ENCODE measurements at regions not wholly inside any gene's neighbourhood (a gene's known extent, or its start where the extent isn't known, plus 50 kb on each side); places are given as distances from the start of the nearest gene placed in this dataset.

DNA sequence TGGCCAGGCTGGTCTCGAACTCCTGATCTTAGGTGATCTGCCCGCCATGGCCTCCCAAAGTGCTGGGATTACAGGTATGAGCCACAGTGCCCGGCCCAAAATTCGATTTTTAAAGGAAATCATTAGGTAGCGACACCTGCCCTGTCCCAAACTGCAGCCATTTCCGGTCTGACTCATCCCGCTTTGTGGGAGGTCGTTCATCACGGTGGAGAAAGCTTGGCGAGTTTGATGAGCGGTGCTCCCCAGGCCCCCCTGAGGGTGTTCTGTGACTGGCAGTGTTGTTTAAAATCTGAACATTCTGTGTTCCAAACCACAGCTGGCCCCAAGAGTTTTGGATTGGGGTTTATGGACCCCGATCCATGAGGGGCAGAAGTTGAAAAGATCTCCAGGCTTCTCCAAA is 53.0 kb upstream of the GLI2 start:
- TF ChIP-seq, protein P1, sequence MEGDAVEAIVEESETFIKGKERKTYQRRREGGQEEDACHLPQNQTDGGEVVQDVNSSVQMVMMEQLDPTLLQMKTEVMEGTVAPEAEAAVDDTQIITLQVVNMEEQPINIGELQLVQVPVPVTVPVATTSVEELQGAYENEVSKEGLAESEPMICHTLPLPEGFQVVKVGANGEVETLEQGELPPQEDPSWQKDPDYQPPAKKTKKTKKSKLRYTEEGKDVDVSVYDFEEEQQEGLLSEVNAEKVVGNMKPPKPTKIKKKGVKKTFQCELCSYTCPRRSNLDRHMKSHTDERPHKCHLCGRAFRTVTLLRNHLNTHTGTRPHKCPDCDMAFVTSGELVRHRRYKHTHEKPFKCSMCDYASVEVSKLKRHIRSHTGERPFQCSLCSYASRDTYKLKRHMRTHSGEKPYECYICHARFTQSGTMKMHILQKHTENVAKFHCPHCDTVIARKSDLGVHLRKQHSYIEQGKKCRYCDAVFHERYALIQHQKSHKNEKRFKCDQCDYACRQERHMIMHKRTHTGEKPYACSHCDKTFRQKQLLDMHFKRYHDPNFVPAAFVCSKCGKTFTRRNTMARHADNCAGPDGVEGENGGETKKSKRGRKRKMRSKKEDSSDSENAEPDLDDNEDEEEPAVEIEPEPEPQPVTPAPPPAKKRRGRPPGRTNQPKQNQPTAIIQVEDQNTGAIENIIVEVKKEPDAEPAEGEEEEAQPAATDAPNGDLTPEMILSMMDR (IDR thresholded peaks at IDR 0.05): no peak
- Mint-ChIP-seq H3K27me3 (peaks cover 39% of the 10 kb centered on the region), H3K27ac (no peak overlapping the region), H3K4me1 (ENCODE audit: low read depth) (no peaks in the 10 kb centered on the region), H3K4me3 (no peak overlapping the region), H3K9me3 (no peaks in the 10 kb centered on the region), H3K36me3 (ENCODE audit: low read depth) (no peaks in the 10 kb centered on the region)
- Histone ChIP-seq H3K9me3 (ENCODE audit: control insufficient read depth in 1 of 2, insufficient read depth in 1 of 2, low read length in 2 of 2) (peaks cover 0 to 4% of the 10 kb centered on the region in 2 experiments), H3K27ac (ENCODE audit: low read depth in 1 of 2, low read length in 2 of 2) (no peak overlapping the region), H3K27me3 (ENCODE audit: control insufficient read depth in 1 of 2, insufficient read depth in 2 of 2, low read length in 2 of 2) (peaks cover 0 to 5% of the 10 kb centered on the region in 2 experiments), H3K4me3 (ENCODE audit: low read length) (no peak overlapping the region), H3K4me1 (ENCODE audit: insufficient read depth, low read length) (peaks cover 5% of the 10 kb centered on the region), H3K36me3 (ENCODE audit: insufficient read depth, low read length) (no peaks in the 10 kb centered on the region)
- ChIA-PET CTCF (no interaction called here), POLR2A (no interaction called here)
- ATAC-seq (ENCODE audit: poor library complexity) (no peak), DNase-seq (no peak)
- intact Hi-C loops (cut with DNase I, micrococcal nuclease): loop anchor here (1.0 to 10.0 kb wide), 4 partner anchors 335 to 1798 kb away; partner anchors contain the start of gene INHBB (in 1 of the 2)

DNA sequence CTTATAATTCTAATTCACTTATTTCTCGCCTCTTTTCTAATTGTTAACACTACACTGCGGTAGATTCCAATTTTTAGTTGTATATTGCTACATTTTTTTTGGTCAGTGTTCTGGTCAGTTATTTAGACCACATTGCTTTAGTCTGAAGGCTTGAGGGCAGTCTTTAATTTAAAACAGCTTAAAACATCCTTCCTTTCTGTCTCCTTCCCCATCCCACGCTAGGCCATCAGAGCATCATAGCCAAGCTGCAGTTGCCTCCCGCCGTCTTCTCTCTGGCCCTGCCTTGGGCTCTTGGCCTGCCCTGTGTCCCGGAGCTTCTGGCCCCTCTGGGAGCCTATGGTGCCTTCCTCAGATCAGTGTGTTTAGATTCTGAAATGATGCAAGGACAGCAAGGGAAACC is 52.6 kb upstream of the GLI2 start:
- ChIA-PET CTCF (no interaction called here), POLR2A (no interaction called here)
- intact Hi-C loops (cut with DNase I, micrococcal nuclease): loop anchor here (5.0 to 10.0 kb wide), 3 partner anchors 336 to 1798 kb away; partner anchors contain the start of gene INHBB (in 1 of the 2)

DNA sequence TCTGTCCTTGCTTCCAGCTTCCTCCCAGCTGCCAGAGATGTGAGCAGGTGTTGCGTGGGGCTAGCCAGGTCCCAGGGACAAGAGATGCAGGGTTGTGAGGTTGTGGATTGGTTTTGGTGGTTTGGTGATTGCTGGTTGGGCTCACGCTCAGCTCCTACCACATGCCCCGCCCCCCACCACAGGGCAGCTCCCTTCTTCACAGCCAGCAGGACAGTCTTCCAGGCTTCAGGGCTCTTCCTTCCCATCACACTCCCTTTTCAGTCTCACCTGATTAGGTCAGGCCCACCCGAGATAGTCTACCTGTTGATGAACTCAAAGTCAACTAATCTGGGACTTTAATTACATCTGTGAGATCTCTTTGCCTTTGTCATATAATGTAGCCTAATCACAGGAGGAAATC is 52.0 kb upstream of the GLI2 start:
- Histone ChIP-seq H3K4me1 (ENCODE audit: insufficient read depth, low read length) (peaks cover 5% of the 10 kb centered on the region), H3K27me3 (ENCODE audit: control insufficient read depth in 1 of 2, insufficient read depth in 2 of 2, low read length in 2 of 2) (peaks cover 0 to 5% of the 10 kb centered on the region in 2 experiments), H3K4me3 (ENCODE audit: low read length) (no peak overlapping the region), H3K9me3 (ENCODE audit: control insufficient read depth in 1 of 2, insufficient read depth in 1 of 2, low read length in 2 of 2) (peaks cover 0 to 4% of the 10 kb centered on the region in 2 experiments), H3K27ac (ENCODE audit: low read depth in 1 of 2, low read length in 2 of 2) (no peak overlapping the region), H3K36me3 (ENCODE audit: insufficient read depth, low read length) (no peaks in the 10 kb centered on the region)
- peaks cover 36% of the 10 kb centered on the region for H3K27me3 Mint-ChIP-seq
- H3K27ac Mint-ChIP-seq: no peak overlapping the region
- TF ChIP-seq, protein P1 (IDR thresholded peaks at IDR 0.05): no peak
- no peak overlapping the region for H3K4me3 Mint-ChIP-seq
- ChIA-PET POLR2A (no interaction called here), CTCF (no interaction called here)
- DNase-seq (no peak), ATAC-seq (ENCODE audit: poor library complexity) (no peak)
- H3K4me1 Mint-ChIP-seq (ENCODE audit: low read depth): no peaks in the 10 kb centered on the region
- intact Hi-C loops (cut with DNase I, micrococcal nuclease): loop anchor here (5.0 to 10.0 kb wide), 3 partner anchors 336 to 1799 kb away; partner anchors contain the start of gene INHBB (in 1 of the 2)
- H3K9me3 Mint-ChIP-seq: no peaks in the 10 kb centered on the region
- no peaks in the 10 kb centered on the region for H3K36me3 Mint-ChIP-seq (ENCODE audit: low read depth)

More for the DNA sequence above, 52.6 kb upstream of the GLI2 start:
- no peaks in the 10 kb centered on the region for H3K36me3 ChIP-seq (ENCODE audit: insufficient read depth, low read length)
- Mint-ChIP-seq H3K9me3 (no peaks in the 10 kb centered on the region), H3K27ac (no peak overlapping the region), H3K4me1 (ENCODE audit: low read depth) (no peaks in the 10 kb centered on the region), H3K27me3 (peaks cover 39% of the 10 kb centered on the region), H3K36me3 (ENCODE audit: low read depth) (no peaks in the 10 kb centered on the region), H3K4me3 (no peak overlapping the region)
- H3K4me1 ChIP-seq (ENCODE audit: insufficient read depth, low read length): peaks cover 5% of the 10 kb centered on the region
- no peak overlapping the region for H3K4me3 ChIP-seq (ENCODE audit: low read length)
- ATAC-seq (ENCODE audit: poor library complexity) (no peak), DNase-seq (no peak)
- no peak overlapping the region for H3K27ac ChIP-seq (ENCODE audit: low read depth in 1 of 2, low read length in 2 of 2)
- peaks cover 0 to 4% of the 10 kb centered on the region in 2 experiments for H3K9me3 ChIP-seq (ENCODE audit: control insufficient read depth in 1 of 2, insufficient read depth in 1 of 2, low read length in 2 of 2)
- TF ChIP-seq, protein P1 (IDR thresholded peaks at IDR 0.05): no peak
- peaks cover 0 to 5% of the 10 kb centered on the region in 2 experiments for H3K27me3 ChIP-seq (ENCODE audit: control insufficient read depth in 1 of 2, insufficient read depth in 2 of 2, low read length in 2 of 2)
